ENCODE measurements at regions not wholly inside any gene's neighbourhood (a gene's known extent, or its start where the extent isn't known, plus 50 kb on each side); places are given as distances from the start of the nearest gene placed in this dataset.

DNA sequence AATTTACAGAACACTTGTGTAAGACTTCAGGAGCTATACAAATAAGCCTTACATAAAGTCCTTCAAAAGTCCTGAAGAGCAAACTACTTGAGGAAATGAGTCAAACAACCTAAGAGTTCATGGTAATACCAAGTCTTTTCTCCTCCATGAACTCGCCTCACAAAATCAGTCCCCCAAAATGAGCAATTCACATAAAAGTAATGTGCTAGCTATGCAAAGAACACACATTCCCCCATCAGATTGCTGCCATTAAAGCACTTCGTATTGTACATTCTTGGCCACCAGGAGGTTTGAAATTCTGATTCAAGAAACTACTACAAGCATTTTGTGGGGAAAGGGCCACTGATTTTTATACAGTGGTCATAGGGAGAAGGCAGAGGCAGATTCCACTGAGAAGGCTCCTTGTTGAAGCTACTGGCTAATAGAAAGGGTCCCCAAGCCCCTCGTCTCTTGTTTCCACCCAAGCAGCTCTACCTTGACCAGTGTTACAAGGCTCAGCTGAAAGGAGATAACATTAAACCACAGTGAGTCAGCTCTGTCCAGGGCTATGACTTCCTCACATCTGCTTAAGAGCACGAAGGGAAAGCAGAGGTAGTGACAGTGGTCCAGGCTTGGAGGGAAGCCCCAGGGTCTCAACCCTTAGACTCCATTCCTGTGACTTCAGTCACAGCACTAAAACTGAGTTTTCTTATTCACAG is 115.2 kb upstream of the CDK1 start:
- H3K4me1 ChIP-seq (ENCODE audit: control insufficient read depth, extremely low read depth, insufficient read depth, low read length) = peaks cover 11% of the 10 kb centered on the region

GRCh38 chr10:60661637-60662036 is 116.6 kb upstream of the CDK1 start:
- no peak overlapping the region for H2AFZ ChIP-seq (ENCODE audit: control insufficient read depth, low read length)
- TF ChIP-seq EZH2 (IDR thresholded peaks at IDR 0.05; ENCODE audit: low read length) (no peak), CTCF (optimal IDR thresholded peaks at IDR 0.05 in 1 of 3, IDR thresholded peaks at IDR 0.05 in 1 of 3, conservative IDR thresholded peaks at IDR 0.05 in 1 of 3; ENCODE audit: extremely low read depth in 1 of 3, insufficient read depth in 2 of 3, low read length in 3 of 3) (no peak)

More for the DNA sequence above, 115.2 kb upstream of the CDK1 start:
- Histone ChIP-seq H3K27ac (ENCODE audit: control insufficient read depth, insufficient read depth, low read length) (no peak overlapping the region), H3K4me3 (ENCODE audit: control insufficient read depth in 2 of 3, extremely low read depth in 1 of 3, insufficient read depth in 2 of 3, low read depth in 1 of 3, low read length in 3 of 3) (no peak overlapping the region), H4K20me1 (ENCODE audit: control insufficient read depth, extremely low read depth, insufficient read depth, low read length) (no peaks in the 10 kb centered on the region), H3K27me3 (ENCODE audit: control insufficient read depth, extremely low read depth, insufficient read depth, low read length) (no peaks in the 10 kb centered on the region), H3K9ac (ENCODE audit: control insufficient read depth, extremely low read depth, insufficient read depth, low read length) (no peak overlapping the region), H3K9me1 (ENCODE audit: control insufficient read depth, extremely low read depth, insufficient read depth, low read length) (no peaks in the 10 kb centered on the region), H3K79me2 (ENCODE audit: control insufficient read depth, insufficient read depth, low read length) (no peaks in the 10 kb centered on the region), H3K4me2 (ENCODE audit: control insufficient read depth, extremely low read depth, insufficient read depth, low read depth, low read length) (no peak overlapping the region), H3K36me3 (ENCODE audit: control insufficient read depth in 2 of 2, extremely low read depth in 1 of 2, insufficient read depth in 2 of 2, low read length in 2 of 2) (no peaks in the 10 kb centered on the region), H3K9me3 (ENCODE audit: control insufficient read depth, low read depth, low read length) (no peaks in the 10 kb centered on the region), H2AFZ (ENCODE audit: control insufficient read depth, low read length) (no peak overlapping the region)
- FAIRE-seq = peak; percentile 57
- dilution Hi-C loops (cut with MboI; ENCODE audit: extremely low pct_ligation_motif_present, low sequenced_read_pairs) = no loop called here
- no peak for DNase-seq (ENCODE audit: low read depth, low spot score)
- TF ChIP-seq CTCF (optimal IDR thresholded peaks at IDR 0.05 in 1 of 3, IDR thresholded peaks at IDR 0.05 in 1 of 3, conservative IDR thresholded peaks at IDR 0.05 in 1 of 3; ENCODE audit: extremely low read depth in 1 of 3, insufficient read depth in 2 of 3, low read length in 3 of 3) (no peak), EZH2 (IDR thresholded peaks at IDR 0.05; ENCODE audit: low read length) (no peak)

More at GRCh38 chr10:60661637-60662036, 116.6 kb upstream of the CDK1 start:
- no peaks in the 10 kb centered on the region for H3K27me3 ChIP-seq (ENCODE audit: control insufficient read depth, extremely low read depth, insufficient read depth, low read length)
- peak; percentile 32 for FAIRE-seq
- H3K27ac ChIP-seq (ENCODE audit: control insufficient read depth, insufficient read depth, low read length) = no peak overlapping the region
- H3K9me3 ChIP-seq (ENCODE audit: control insufficient read depth, low read depth, low read length) = no peaks in the 10 kb centered on the region
- dilution Hi-C loops (cut with MboI; ENCODE audit: extremely low pct_ligation_motif_present, low sequenced_read_pairs) = no loop called here
- H3K4me3 ChIP-seq (ENCODE audit: control insufficient read depth in 2 of 3, extremely low read depth in 1 of 3, insufficient read depth in 2 of 3, low read depth in 1 of 3, low read length in 3 of 3) = no peak overlapping the region
- H3K9ac ChIP-seq (ENCODE audit: control insufficient read depth, extremely low read depth, insufficient read depth, low read length) = no peak overlapping the region
- peaks cover 11% of the 10 kb centered on the region for H3K4me1 ChIP-seq (ENCODE audit: control insufficient read depth, extremely low read depth, insufficient read depth, low read length)
- H3K79me2 ChIP-seq (ENCODE audit: control insufficient read depth, insufficient read depth, low read length) = no peaks in the 10 kb centered on the region
- no peak for DNase-seq (ENCODE audit: low read depth, low spot score)
- H3K9me1 ChIP-seq (ENCODE audit: control insufficient read depth, extremely low read depth, insufficient read depth, low read length) = no peaks in the 10 kb centered on the region
- H3K36me3 ChIP-seq (ENCODE audit: control insufficient read depth in 2 of 2, extremely low read depth in 1 of 2, insufficient read depth in 2 of 2, low read length in 2 of 2) = no peaks in the 10 kb centered on the region
- H4K20me1 ChIP-seq (ENCODE audit: control insufficient read depth, extremely low read depth, insufficient read depth, low read length) = no peaks in the 10 kb centered on the region
- H3K4me2 ChIP-seq (ENCODE audit: control insufficient read depth, extremely low read depth, insufficient read depth, low read depth, low read length) = peak overlapping the region; percentile 25
